Inferior parietal cortex (tissue), 1 donor: ENCODE measurements at regions not wholly inside any gene's neighbourhood (a gene's known extent, or its start where the extent isn't known, plus 50 kb on each side); places are given as distances from the start of the nearest gene placed in this dataset.

ENCODE experiments used
- DNase-seq: peaks from one replicate; pipeline ENCODE4 v3.0.0-alpha.2; 2016; ENCODE audit errors: extremely low spot score

DNA sequence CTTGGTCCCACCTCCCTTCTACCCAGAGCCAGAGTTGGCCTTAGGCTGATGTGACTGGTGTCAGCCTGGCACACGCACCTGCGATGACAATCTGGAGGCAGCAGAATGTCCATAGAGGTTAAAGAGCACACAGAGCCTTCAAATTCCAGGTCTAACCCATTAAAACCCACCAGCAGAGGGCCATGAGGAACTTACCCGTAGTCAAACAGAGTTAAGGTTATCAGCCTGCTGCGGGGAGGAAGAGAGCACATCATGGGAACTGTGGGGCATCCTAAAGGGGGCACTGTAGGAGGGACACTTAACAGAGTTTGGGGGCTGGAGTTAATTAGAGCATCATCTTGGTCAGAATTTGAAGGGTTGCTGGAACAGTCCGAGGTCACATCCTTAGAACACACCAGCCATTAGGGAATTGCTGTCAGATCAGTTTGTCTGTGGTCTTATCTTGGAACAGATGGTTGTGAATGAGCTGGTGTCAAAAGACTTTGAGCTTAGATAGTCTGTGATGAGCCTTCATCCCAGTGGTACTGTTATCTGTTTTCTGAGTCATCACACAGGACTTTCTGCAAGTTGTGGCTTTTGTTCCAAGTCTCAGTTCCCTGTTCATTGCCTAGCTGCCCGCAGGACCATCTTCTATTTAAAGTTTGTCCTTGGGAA lies 248.6 kb downstream of the LOXHD1 start:
- DNase-seq: no peak

- DNase-seq: no peak
Observed at GRCh38 chr18:46411191-46411828, 245.7 kb downstream of the LOXHD1 start.

DNA sequence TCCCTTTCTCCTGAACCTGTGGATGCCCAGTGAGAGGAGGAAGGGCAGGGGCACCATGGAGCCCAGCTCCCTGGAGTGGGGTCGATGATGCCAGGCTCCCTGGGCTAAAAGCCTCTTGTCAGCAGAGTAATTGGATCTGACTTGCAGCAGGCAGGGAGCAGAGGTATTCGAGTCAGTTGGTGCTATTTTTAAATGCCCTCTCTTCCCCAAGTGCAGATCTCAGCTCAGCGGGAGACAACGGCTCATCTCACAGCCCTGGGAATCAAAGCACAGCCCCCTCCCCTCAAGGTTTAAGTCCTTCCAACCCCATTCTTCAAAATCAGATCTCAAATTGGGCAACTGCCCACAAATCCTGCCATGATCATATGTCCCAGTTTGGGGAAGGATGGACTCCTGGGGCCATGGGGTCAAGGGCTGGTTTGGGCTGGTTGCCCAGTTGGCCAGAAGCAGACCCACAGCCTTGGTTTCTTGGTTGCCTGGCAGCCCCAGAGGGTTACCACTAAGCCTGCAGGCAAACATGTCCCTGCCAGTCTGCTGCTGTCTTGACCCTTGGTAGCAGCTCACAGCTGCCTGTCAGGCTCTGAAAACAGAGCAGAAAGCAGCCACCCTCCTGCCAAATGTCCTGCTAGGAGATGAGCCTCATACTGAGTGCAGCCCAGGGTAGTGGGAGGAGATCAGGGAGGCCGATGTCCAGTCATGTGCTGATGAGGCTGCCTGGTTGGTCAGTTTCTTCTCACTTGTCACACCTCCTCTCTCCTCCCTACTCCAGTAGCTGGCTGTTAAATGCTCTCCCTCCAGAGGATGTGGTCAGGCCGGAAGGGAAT lies 244.9 kb downstream of the LOXHD1 start:
- no peak for DNase-seq

DNA sequence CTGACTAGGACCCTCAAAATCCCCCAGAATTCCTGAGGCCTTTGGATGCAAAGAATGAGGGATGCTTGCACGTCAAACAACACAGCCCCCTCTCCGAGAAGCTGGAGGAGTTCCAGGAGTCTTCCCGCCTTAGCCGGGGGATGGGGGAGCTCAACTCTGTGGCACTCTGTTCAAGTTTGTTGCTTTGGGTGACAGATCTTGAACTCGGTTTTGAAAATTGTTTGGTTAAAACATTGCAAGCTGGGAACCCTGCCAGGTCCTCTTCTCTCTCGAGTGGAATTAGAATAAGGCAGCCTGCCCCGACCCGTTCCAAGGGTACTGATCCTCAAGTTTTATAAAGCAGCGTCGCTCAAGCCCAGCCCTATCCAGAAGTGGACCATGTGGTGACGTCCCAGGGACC lies 244.1 kb downstream of the LOXHD1 start:
- no peak for DNase-seq

DNA sequence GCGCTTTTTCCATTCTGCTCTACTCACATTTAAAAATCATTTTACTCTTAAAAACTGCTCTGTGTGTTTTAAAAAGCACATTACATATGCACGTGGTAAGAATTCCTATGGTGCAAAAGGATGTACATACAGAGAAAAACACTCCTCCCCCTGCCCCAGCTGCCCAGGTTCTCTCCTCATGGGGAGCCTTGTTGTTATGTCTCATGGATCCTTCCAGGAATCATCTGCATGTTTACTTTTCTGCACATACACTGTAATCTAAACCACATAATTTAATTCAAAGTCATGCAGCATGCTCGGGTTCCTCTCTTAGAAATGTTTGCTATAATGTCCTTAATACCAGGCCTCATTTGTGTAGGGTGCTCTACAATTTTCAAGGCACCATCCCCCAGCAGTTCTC lies 243.3 kb downstream of the LOXHD1 start:
- DNase-seq: no peak

DNA sequence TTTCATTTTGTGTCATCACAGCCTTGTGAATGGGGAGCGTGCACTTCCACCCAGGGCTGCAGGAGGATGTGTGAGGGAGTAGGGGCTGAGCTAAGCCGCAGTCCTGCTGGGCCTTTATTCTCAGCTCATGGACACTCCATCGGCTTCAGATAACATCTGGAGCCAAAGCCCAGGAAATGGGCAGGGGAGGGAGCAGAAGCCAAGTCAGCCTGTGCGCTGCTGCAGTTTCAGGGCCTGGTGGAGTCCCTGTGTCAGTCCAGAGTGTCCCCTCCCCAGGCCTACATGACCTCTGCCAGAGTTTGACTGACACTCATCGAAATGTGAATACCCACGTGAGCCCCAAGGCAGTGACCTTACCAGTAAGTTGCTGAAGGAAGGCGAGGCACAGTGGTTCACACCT lies 242.2 kb downstream of the LOXHD1 start:
- DNase-seq: no peak

- no peak for DNase-seq
Observed at GRCh38 chr18:46415532-46416252, 241.3 kb downstream of the LOXHD1 start.

- DNase-seq: no peak
Observed at GRCh38 chr18:46416706-46417638, 240.0 kb downstream of the LOXHD1 start.

GRCh38 chr18:46418663-46419260 lies 238.3 kb downstream of the LOXHD1 start:
- no peak for DNase-seq

DNA sequence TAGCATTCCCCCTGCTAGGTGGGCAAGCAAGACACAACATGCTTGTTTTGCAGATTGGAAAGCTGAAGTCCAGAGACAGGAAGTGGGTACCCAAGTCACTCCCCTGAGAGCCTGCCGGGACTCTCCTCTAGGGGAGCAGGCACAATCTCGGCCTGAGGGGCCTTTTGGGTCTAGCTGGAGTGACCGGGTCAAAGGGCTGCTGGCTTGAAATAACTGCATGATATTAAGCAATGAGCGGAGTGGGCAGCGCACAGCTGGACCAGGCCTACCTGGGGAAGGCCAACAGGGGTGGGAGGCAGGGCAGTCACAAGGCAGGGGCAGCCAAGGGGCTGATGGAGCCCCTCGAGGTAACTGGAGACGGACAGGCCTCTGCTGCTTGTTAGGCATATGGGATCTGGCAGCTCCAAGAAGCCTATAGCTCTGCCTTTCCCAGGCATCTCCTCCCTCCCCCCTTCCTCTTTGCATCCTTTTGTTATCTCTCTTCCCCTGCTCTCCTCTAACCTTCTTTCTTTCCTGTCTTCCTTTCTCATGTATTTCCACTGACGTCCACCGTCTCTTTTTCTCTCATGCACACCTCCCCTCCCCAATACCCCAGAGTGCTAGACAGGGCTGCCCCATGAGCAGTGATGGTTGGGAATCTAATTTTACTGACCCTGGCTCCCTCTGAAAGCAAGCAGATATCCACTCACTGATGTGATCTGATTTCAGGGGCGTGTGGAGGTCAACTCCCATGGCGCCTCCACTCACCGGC lies 237.5 kb downstream of the LOXHD1 start:
- DNase-seq: no peak

GRCh38 chr18:46421973-46422551 lies 235.0 kb downstream of the LOXHD1 start:
- no peak for DNase-seq

DNA sequence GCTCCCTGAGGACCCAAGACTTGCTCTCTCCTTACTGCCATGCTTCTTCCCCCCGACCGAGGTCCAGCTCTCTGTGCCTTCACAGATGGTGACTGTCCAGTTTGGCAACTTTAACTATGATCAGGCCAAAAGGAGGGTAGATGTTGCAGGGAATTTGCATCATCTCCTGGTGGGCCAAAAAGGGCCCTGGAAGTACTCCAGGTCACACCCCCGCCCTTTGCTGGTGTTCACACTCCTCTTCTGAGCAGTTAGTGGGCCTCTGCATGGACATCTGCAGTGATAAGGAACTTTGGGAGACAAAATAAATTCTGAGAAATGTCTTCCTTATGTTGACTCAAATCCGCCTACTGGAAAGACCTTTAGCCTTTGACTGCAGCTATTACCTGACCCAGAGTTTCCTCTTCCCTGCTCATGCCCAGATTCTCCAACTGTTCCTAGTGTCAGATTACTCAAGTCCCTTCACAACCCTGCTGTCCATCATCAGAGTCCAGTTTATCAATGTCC lies 234.4 kb downstream of the LOXHD1 start:
- DNase-seq: no peak

DNA sequence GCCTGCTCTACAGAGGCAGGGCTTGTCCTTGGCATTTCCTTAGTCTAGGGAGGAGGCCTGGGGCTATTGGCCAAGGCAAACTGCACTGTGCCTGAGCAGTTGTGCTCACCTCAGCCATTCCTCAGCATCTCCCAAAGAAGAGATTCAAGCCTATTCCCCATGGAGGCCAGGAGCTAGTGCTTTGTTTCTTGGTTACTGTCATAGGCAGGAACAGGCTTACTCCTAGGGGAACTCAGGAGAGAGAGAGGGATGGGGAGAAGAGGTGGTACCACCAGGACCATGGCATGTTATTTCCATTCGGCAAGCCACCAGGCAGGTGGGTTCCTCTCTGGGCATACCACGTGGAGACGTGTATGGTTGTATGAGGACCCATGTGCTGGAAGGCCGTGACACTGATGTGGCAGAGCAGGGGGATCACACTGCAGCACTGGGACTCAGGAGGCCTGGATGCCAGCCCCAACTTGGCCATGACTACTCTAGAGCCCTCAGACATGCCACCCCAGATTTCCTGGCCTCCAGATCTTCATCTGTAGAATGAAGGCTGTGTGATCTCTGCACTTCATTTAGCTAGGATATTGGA lies 233.7 kb downstream of the LOXHD1 start:
- no peak for DNase-seq

DNA sequence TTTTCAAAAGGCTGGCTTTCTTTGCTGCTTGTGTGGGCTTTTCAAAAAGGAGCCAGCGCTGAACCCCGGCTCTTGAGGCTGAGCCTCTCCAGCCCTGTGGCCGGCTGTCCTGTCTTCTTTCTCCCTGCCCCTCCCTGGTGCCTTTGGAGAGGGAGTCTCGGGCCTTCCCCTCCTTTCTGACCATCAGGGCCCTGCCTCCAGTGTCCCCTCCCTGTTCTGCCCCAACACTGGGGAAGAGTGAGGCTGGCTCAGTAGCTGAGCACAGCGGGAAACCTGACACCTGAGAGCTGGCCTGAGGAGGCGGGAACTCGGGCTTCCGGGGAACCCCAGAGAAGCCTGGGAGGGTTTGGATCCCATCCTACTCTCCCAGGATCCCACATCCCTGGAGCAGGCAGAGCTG lies 232.1 kb downstream of the LOXHD1 start:
- DNase-seq: no peak

- DNase-seq: no peak
Observed at GRCh38 chr18:46425511-46425910, 231.5 kb downstream of the LOXHD1 start.

GRCh38 chr18:46426021-46426678 lies 230.9 kb downstream of the LOXHD1 start:
- no peak for DNase-seq

- DNase-seq: no peak
Observed at GRCh38 chr18:46426679-46427047, 230.4 kb downstream of the LOXHD1 start.
